CD8-positive, alpha-beta memory T cell (primary cell): ENCODE measurements at regions not wholly inside any gene's neighbourhood (a gene's known extent, or its start where the extent isn't known, plus 50 kb on each side); places are given as distances from the start of the nearest gene placed in this dataset.

Experiments
- CTCF ChIA-PET: fragments of 350-600 bp; sonication (Branson Sonifier 250); formaldehyde crosslinking; loops from one replicate; lab custom pipeline; 2021; ENCODE audit warnings: antibody characterized with exemption; lab: Charles Lee
- POLR2A ChIA-PET: fragments of 350-600 bp; sonication (Branson Sonifier 250); formaldehyde crosslinking; loops from one replicate; lab custom pipeline; 2021; ENCODE audit warnings: antibody characterized with exemption; lab: Charles Lee
- DNase-seq, 5 donors: peaks; one replicate each; pipeline versions ENCODE4 v3.0.0 to v3.0.0-alpha.2; 2020 to 2022; ENCODE audit warnings: mixed read lengths in 1 of 5
- H3K27ac ChIP-seq: one replicate; pipeline ENCODE4 v1.7.0; 2013; ENCODE audit warnings: low read depth, mild to moderate bottlenecking, low read length, moderate library complexity
- H3K27me3 ChIP-seq: 2 replicates; pipeline ENCODE4 v1.7.0; 2013; ENCODE audit warnings: low read length, mild to moderate bottlenecking; ENCODE audit not compliant: insufficient read depth, poor library complexity, severe bottlenecking
- H3K36me3 ChIP-seq: 2 replicates; pipeline ENCODE4 v1.7.0; 2013; ENCODE audit warnings: mild to moderate bottlenecking, low read length, moderate library complexity; ENCODE audit not compliant: insufficient read depth
- H3K4me1 ChIP-seq: 2 replicates; pipeline ENCODE4 v1.7.0; 2013; ENCODE audit warnings: mild to moderate bottlenecking, low read length, moderate library complexity; ENCODE audit not compliant: insufficient read depth
- H3K4me3 ChIP-seq: 2 replicates; pipeline ENCODE4 v1.7.0; 2013; ENCODE audit warnings: mild to moderate bottlenecking, low read length
- H3K9me3 ChIP-seq: 2 replicates; pipeline ENCODE4 v1.7.0; 2013; ENCODE audit warnings: mild to moderate bottlenecking, low read length
- H3K27ac Mint-ChIP-seq, 8 donors: one replicate each; pipeline ENCODE4 v1.8.0; 2020 to 2021; ENCODE audit warnings: mixed read lengths in 8 of 8, mild to moderate bottlenecking in 6 of 8, inconsistent platforms in 3 of 8, moderate library complexity in 3 of 8
- H3K27me3 Mint-ChIP-seq, 2 donors: one replicate each; pipeline ENCODE4 v1.8.0; 2020 to 2021; ENCODE audit warnings: mixed read lengths in 2 of 2, mild to moderate bottlenecking in 1 of 2, moderate library complexity in 1 of 2
- H3K36me3 Mint-ChIP-seq, 3 donors: one replicate each; pipeline ENCODE4 v1.8.0; 2020 to 2021; ENCODE audit warnings: mixed read lengths in 3 of 3, inconsistent platforms in 1 of 3, mild to moderate bottlenecking in 1 of 3
- H3K4me1 Mint-ChIP-seq, 3 donors: one replicate each; pipeline ENCODE4 v1.8.0; 2020 to 2021; ENCODE audit warnings: mixed read lengths in 3 of 3, inconsistent platforms in 1 of 3, mild to moderate bottlenecking in 1 of 3
- H3K4me3 Mint-ChIP-seq, 7 donors: one replicate each; pipeline ENCODE4 v1.8.0; 2020 to 2021; ENCODE audit warnings: mixed read lengths in 7 of 7, mild to moderate bottlenecking in 6 of 7, moderate library complexity in 4 of 7, inconsistent platforms in 2 of 7
- H3K9me3 Mint-ChIP-seq, 5 donors: one replicate each; pipeline ENCODE4 v1.8.0; 2020 to 2022; ENCODE audit warnings: mixed read lengths in 5 of 5, mild to moderate bottlenecking in 3 of 5, moderate library complexity in 2 of 5, inconsistent platforms in 1 of 5

GRCh38 chr4:106690487-106690886, 321.9 kb upstream of the GIMD1 start:
- Histone ChIP-seq H3K4me1 (no peaks in the 10 kb centered on the region), H3K9me3 (no peaks in the 10 kb centered on the region), H3K27me3 (no peaks in the 10 kb centered on the region), H3K36me3 (no peaks in the 10 kb centered on the region), H3K27ac (no peak overlapping the region), H3K4me3 (no peak overlapping the region)
- Mint-ChIP-seq H3K36me3 (no peaks in the 10 kb centered on the region), H3K9me3 (peaks cover 3 to 12% (median 3%) of the 10 kb centered on the region in 5 donors), H3K4me1 (peaks cover 0 to 2% (median 0%) of the 10 kb centered on the region in 3 donors), H3K27ac (no peak overlapping the region), H3K27me3 (peaks cover 0 to 2% of the 10 kb centered on the region in 2 donors), H3K4me3 (no peak overlapping the region)
- ChIA-PET CTCF (no interaction called here), POLR2A (no interaction called here)
- no peak for DNase-seq

DNA sequence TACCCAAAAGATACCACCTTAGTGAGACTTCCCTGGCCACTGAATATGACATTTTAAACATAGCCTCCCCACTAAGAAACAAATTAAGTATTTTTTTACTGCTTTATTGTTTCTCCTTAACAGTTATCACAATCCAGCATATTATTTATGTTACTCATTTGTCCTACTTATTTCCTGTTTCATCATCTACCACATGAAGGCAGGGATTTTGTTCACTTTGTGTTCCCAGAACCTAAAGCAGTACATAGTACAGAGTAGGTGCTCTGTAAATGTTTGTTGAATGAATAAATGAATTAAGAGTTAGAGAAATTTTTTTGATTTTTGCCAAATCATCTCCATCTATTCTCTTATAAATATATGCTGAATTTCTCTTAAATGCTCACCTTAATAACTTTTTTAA, 318.4 kb upstream of the GIMD1 start:
- Mint-ChIP-seq H3K36me3 (no peaks in the 10 kb centered on the region), H3K27me3 (no peaks in the 10 kb centered on the region), H3K27ac (no peak overlapping the region), H3K9me3 (peaks cover under 1 to 8% (median 5%) of the 10 kb centered on the region in 5 donors), H3K4me3 (no peak overlapping the region), H3K4me1 (peaks cover 0 to 2% (median 0%) of the 10 kb centered on the region in 3 donors)
- H3K4me1 ChIP-seq, result no peaks in the 10 kb centered on the region
- no peaks in the 10 kb centered on the region for H3K36me3 ChIP-seq
- ChIA-PET CTCF (no interaction called here), POLR2A (no interaction called here)
- no peak for DNase-seq
- H3K27me3 ChIP-seq, result no peaks in the 10 kb centered on the region
- no peaks in the 10 kb centered on the region for H3K9me3 ChIP-seq
- H3K4me3 ChIP-seq, result no peak overlapping the region
- H3K27ac ChIP-seq, result no peak overlapping the region

- POLR2A ChIA-PET, result no interaction called here
- Mint-ChIP-seq H3K9me3 (peaks cover 2 to 14% (median 4%) of the 10 kb centered on the region in 5 donors), H3K4me3 (no peak overlapping the region), H3K27me3 (no peaks in the 10 kb centered on the region), H3K36me3 (no peaks in the 10 kb centered on the region), H3K4me1 (no peaks in the 10 kb centered on the region), H3K27ac (no peak overlapping the region)
- no peak for DNase-seq
- Histone ChIP-seq H3K9me3 (no peaks in the 10 kb centered on the region), H3K4me3 (no peak overlapping the region), H3K36me3 (no peaks in the 10 kb centered on the region), H3K4me1 (no peaks in the 10 kb centered on the region), H3K27me3 (no peaks in the 10 kb centered on the region), H3K27ac (no peak overlapping the region)
- CTCF ChIA-PET, result no interaction called here
Observed at GRCh38 chr4:106681381-106681921, 312.9 kb upstream of the GIMD1 start.

- Histone ChIP-seq H3K4me1 (no peaks in the 10 kb centered on the region), H3K9me3 (no peaks in the 10 kb centered on the region), H3K4me3 (no peak overlapping the region), H3K36me3 (no peaks in the 10 kb centered on the region), H3K27me3 (no peaks in the 10 kb centered on the region), H3K27ac (no peak overlapping the region)
- H3K27me3 Mint-ChIP-seq, result no peaks in the 10 kb centered on the region
- no peaks in the 10 kb centered on the region for H3K4me1 Mint-ChIP-seq
- ChIA-PET POLR2A (no interaction called here), CTCF (no interaction called here)
- H3K27ac Mint-ChIP-seq, result no peak overlapping the region
- no peaks in the 10 kb centered on the region for H3K36me3 Mint-ChIP-seq
- DNase-seq, result no peak
- H3K9me3 Mint-ChIP-seq, result peaks cover 3 to 15% (median 4%) of the 10 kb centered on the region in 5 donors
- no peak overlapping the region for H3K4me3 Mint-ChIP-seq
Observed at GRCh38 chr4:106679063-106679462, 310.5 kb upstream of the GIMD1 start.

DNA sequence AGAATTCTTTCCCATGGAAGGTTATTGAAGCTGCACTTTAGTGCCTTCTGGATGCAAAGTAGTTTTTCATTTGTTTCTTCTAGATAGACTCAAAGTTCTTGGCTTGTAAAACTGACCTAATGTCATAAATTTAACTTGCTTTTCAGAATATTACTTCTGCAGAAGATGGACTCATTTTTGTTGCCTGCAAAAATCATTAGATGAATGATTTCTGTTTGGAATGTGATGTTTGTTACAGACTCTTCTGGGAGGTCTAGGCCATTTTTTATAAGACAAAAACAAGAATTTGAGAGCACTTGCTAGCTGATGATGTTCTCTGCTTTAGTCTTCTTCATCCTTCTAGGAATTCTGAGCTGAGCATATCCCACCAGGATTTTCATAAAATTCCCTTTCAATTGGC, 308.6 kb upstream of the GIMD1 start:
- no peak for DNase-seq
- Histone ChIP-seq H3K27me3 (no peaks in the 10 kb centered on the region), H3K4me1 (no peaks in the 10 kb centered on the region), H3K36me3 (no peaks in the 10 kb centered on the region), H3K9me3 (no peaks in the 10 kb centered on the region), H3K4me3 (no peak overlapping the region), H3K27ac (no peak overlapping the region)
- Mint-ChIP-seq H3K27me3 (no peaks in the 10 kb centered on the region), H3K36me3 (no peaks in the 10 kb centered on the region), H3K4me1 (no peaks in the 10 kb centered on the region), H3K27ac (no peak overlapping the region), H3K4me3 (no peak overlapping the region), H3K9me3 (peaks cover 7 to 15% (median 10%) of the 10 kb centered on the region in 5 donors)
- ChIA-PET POLR2A (no interaction called here), CTCF (no interaction called here)

DNA sequence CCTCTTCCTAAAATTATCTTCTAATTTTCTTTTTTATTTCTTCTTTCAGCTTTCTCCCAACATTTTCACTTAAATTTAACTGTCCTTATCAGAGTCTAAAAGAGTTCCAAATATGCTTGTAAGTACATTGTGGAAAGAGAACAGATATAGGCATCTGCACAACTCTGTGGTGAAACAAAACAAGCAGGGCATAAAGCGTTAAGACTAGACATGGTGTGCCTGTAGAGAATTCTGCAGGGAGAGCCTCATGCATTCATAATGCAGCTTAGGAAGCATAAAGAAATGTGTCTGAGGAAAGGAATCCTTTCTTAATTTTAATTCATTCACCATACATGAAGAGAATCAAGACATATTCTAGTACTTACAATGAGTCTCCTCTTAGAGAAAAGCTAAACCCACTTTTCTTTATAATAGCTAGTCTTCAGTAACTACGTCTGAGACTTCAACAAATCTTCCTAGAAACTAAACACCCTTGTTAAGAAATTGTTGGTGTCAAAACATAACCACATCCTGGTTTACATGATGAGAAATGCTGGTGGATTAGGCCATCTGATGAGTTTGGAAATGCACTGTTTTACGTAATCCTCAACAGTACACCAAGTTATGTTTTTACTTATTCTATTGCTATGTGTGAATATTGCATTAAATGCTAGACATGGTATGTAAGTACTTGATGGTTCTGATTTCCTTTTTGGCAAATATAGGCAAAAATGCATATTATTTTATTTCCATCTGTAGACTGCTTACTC, 307.8 kb upstream of the GIMD1 start:
- no peaks in the 10 kb centered on the region for H3K36me3 ChIP-seq
- no peaks in the 10 kb centered on the region for H3K4me1 ChIP-seq
- CTCF ChIA-PET, result no interaction called here
- H3K4me3 Mint-ChIP-seq, result no peak overlapping the region
- H3K27me3 ChIP-seq, result no peaks in the 10 kb centered on the region
- no peak for DNase-seq
- H3K27me3 Mint-ChIP-seq, result no peaks in the 10 kb centered on the region
- no peaks in the 10 kb centered on the region for H3K9me3 ChIP-seq
- no peak overlapping the region for H3K4me3 ChIP-seq
- no peaks in the 10 kb centered on the region for H3K4me1 Mint-ChIP-seq
- H3K27ac ChIP-seq, result no peak overlapping the region
- peaks cover 7 to 15% (median 8%) of the 10 kb centered on the region in 5 donors for H3K9me3 Mint-ChIP-seq
- peak overlapping the region in 1 of 8 donors; percentile 50 for H3K27ac Mint-ChIP-seq
- POLR2A ChIA-PET, result no interaction called here
- H3K36me3 Mint-ChIP-seq, result no peaks in the 10 kb centered on the region

GRCh38 chr4:106671716-106672115, 303.1 kb upstream of the GIMD1 start:
- Histone ChIP-seq H3K27ac (no peak overlapping the region), H3K36me3 (no peaks in the 10 kb centered on the region), H3K27me3 (no peaks in the 10 kb centered on the region), H3K4me3 (no peak overlapping the region), H3K9me3 (no peaks in the 10 kb centered on the region), H3K4me1 (no peaks in the 10 kb centered on the region)
- Mint-ChIP-seq H3K4me1 (no peaks in the 10 kb centered on the region), H3K36me3 (no peaks in the 10 kb centered on the region), H3K9me3 (peaks cover 8 to 21% (median 10%) of the 10 kb centered on the region in 5 donors), H3K4me3 (no peak overlapping the region), H3K27me3 (no peaks in the 10 kb centered on the region), H3K27ac (no peak overlapping the region)
- CTCF ChIA-PET, result no interaction called here
- POLR2A ChIA-PET, result no interaction called here
- no peak for DNase-seq

DNA sequence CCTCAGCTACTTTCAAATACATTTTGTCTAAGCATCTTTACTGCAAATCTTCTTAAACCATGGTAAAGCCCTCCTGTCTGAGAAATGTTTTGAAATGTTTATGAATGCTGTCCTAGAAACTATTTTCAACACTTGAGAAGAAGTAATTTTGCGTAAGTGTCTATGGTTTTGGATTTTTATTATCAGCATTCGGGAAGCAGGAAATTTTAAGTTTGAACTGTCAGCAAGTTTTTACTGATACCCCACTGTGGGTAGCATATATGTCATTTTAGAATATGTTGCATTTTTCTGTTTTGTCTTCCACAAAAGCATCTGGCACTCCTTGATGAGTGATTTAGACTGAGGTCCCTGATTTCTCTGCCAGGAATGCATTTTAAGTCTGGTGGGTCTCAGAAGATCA, 302.4 kb upstream of the GIMD1 start:
- Histone ChIP-seq H3K36me3 (no peaks in the 10 kb centered on the region), H3K4me3 (no peak overlapping the region), H3K4me1 (no peaks in the 10 kb centered on the region), H3K27me3 (no peaks in the 10 kb centered on the region), H3K27ac (no peak overlapping the region), H3K9me3 (no peaks in the 10 kb centered on the region)
- POLR2A ChIA-PET, result no interaction called here
- no peak for DNase-seq
- Mint-ChIP-seq H3K36me3 (no peaks in the 10 kb centered on the region), H3K4me3 (no peak overlapping the region), H3K9me3 (peaks cover 8 to 18% (median 10%) of the 10 kb centered on the region in 5 donors), H3K4me1 (no peaks in the 10 kb centered on the region), H3K27me3 (no peaks in the 10 kb centered on the region), H3K27ac (no peak overlapping the region)
- CTCF ChIA-PET, result no interaction called here
